ENCODE measurements at regions not wholly inside any gene's neighbourhood (a gene's known extent, or its start where the extent isn't known, plus 50 kb on each side); places are given as distances from the start of the nearest gene placed in this dataset.
A peak's percentile ranks its signal among the peaks of the same experiment; 100 is the strongest.

DNA sequence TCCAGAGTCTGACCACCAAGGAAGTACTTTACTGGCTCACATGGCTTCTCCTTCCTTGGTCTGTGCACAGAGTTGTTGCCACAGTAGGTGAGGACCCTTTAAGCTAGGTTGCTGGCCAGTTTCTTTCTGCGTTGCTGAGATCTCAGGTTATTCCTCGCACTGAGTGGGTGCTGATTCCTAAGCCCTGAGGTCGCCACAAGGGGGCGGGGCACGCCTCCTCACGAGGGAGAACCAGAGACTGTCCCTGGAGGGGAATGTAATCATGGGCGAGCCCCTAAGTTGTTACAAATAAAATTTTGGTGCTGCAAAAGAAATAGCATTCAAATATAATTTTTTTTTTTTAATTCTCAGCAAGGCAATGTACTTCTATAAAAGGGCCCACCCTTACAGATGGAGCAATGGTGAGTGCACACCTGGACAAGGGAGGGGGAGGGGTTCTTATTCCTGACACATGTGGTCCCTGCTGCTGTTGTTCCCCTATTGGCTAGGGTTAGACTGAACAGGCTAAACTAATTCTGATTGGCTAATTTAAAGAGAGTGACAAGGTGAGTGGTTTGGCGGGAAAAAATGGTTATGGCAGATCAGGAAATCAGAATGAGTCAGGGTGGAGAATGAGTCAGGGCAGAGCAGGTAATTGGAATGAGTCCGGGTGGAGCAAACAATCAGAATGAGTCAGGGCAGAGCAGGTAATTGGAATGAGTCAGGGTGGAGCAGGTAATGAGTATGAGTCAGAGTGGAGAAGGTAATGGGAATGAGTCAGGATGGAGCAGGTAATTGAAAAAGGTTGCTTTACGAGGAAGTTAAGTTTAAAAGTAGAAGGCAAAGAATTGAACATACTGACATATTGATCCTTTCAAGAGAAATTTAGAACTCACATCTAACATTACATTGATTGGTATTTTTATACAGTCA, 107.5 kb downstream of the VSIG4 start (continued):
- TF ChIP-seq ZNF354C (tag by site-specific recombination; IDR thresholded peaks at IDR 0.05; ENCODE audit: borderline replicate concordance, low read depth) (0 out of 2 replicates have a peak, but pooled peaks have one; percentile 8), ZNF501 (tag by site-specific recombination; IDR thresholded peaks at IDR 0.05) (no peak), KLF8 (tag by site-specific recombination; IDR thresholded peaks at IDR 0.05) (peak; percentile 78), PRDM1 (tag by site-specific recombination; IDR thresholded peaks at IDR 0.05) (peak; percentile 76; the same call in 1 of the 2 replicates), ZNF292 (tag by site-specific recombination; IDR thresholded peaks at IDR 0.05; ENCODE audit: borderline replicate concordance, low read depth) (no peak), ZNF350 (tag by site-specific recombination; IDR thresholded peaks at IDR 0.05) (no peak), ZNF571 (tag by site-specific recombination; IDR thresholded peaks at IDR 0.05) (no peak), ZNF585B (tag by site-specific recombination; IDR thresholded peaks at IDR 0.05) (no peak), SP2 (tag by site-specific recombination; IDR thresholded peaks at IDR 0.05) (no peak), ZNF510 (tag by site-specific recombination; IDR thresholded peaks at IDR 0.05; ENCODE audit: insufficient replicate concordance) (no peak), SP3 (tag by site-specific recombination; IDR thresholded peaks at IDR 0.05) (peak; percentile 63)
- TF ChIP-seq, protein P1, sequence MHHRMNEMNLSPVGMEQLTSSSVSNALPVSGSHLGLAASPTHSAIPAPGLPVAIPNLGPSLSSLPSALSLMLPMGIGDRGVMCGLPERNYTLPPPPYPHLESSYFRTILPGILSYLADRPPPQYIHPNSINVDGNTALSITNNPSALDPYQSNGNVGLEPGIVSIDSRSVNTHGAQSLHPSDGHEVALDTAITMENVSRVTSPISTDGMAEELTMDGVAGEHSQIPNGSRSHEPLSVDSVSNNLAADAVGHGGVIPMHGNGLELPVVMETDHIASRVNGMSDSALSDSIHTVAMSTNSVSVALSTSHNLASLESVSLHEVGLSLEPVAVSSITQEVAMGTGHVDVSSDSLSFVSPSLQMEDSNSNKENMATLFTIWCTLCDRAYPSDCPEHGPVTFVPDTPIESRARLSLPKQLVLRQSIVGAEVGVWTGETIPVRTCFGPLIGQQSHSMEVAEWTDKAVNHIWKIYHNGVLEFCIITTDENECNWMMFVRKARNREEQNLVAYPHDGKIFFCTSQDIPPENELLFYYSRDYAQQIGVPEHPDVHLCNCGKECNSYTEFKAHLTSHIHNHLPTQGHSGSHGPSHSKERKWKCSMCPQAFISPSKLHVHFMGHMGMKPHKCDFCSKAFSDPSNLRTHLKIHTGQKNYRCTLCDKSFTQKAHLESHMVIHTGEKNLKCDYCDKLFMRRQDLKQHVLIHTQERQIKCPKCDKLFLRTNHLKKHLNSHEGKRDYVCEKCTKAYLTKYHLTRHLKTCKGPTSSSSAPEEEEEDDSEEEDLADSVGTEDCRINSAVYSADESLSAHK (tag by site-specific recombination; IDR thresholded peaks at IDR 0.05): no peak
- TF ChIP-seq, protein P2, sequence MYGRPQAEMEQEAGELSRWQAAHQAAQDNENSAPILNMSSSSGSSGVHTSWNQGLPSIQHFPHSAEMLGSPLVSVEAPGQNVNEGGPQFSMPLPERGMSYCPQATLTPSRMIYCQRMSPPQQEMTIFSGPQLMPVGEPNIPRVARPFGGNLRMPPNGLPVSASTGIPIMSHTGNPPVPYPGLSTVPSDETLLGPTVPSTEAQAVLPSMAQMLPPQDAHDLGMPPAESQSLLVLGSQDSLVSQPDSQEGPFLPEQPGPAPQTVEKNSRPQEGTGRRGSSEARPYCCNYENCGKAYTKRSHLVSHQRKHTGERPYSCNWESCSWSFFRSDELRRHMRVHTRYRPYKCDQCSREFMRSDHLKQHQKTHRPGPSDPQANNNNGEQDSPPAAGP (tag by site-specific recombination; IDR thresholded peaks at IDR 0.05): peak; percentile 66
- TF ChIP-seq, protein P3, sequence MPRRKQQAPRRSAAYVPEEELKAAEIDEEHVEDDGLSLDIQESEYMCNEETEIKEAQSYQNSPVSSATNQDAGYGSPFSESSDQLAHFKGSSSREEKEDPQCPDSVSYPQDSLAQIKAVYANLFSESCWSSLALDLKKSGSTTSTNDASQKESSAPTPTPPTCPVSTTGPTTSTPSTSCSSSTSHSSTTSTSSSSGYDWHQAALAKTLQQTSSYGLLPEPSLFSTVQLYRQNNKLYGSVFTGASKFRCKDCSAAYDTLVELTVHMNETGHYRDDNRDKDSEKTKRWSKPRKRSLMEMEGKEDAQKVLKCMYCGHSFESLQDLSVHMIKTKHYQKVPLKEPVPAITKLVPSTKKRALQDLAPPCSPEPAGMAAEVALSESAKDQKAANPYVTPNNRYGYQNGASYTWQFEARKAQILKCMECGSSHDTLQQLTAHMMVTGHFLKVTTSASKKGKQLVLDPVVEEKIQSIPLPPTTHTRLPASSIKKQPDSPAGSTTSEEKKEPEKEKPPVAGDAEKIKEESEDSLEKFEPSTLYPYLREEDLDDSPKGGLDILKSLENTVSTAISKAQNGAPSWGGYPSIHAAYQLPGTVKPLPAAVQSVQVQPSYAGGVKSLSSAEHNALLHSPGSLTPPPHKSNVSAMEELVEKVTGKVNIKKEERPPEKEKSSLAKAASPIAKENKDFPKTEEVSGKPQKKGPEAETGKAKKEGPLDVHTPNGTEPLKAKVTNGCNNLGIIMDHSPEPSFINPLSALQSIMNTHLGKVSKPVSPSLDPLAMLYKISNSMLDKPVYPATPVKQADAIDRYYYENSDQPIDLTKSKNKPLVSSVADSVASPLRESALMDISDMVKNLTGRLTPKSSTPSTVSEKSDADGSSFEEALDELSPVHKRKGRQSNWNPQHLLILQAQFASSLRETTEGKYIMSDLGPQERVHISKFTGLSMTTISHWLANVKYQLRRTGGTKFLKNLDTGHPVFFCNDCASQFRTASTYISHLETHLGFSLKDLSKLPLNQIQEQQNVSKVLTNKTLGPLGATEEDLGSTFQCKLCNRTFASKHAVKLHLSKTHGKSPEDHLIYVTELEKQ (tag by site-specific recombination; IDR thresholded peaks at IDR 0.05; ENCODE audit: borderline replicate concordance): peak; percentile 76; the same call in 1 of the 2 replicates
- TF ChIP-seq, protein P4, sequence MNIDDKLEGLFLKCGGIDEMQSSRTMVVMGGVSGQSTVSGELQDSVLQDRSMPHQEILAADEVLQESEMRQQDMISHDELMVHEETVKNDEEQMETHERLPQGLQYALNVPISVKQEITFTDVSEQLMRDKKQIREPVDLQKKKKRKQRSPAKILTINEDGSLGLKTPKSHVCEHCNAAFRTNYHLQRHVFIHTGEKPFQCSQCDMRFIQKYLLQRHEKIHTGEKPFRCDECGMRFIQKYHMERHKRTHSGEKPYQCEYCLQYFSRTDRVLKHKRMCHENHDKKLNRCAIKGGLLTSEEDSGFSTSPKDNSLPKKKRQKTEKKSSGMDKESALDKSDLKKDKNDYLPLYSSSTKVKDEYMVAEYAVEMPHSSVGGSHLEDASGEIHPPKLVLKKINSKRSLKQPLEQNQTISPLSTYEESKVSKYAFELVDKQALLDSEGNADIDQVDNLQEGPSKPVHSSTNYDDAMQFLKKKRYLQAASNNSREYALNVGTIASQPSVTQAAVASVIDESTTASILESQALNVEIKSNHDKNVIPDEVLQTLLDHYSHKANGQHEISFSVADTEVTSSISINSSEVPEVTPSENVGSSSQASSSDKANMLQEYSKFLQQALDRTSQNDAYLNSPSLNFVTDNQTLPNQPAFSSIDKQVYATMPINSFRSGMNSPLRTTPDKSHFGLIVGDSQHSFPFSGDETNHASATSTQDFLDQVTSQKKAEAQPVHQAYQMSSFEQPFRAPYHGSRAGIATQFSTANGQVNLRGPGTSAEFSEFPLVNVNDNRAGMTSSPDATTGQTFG (tag by site-specific recombination; IDR thresholded peaks at IDR 0.05; ENCODE audit: borderline replicate concordance): peak; percentile 80; the same call in 1 of the 2 replicates
- TF ChIP-seq, protein P5, sequence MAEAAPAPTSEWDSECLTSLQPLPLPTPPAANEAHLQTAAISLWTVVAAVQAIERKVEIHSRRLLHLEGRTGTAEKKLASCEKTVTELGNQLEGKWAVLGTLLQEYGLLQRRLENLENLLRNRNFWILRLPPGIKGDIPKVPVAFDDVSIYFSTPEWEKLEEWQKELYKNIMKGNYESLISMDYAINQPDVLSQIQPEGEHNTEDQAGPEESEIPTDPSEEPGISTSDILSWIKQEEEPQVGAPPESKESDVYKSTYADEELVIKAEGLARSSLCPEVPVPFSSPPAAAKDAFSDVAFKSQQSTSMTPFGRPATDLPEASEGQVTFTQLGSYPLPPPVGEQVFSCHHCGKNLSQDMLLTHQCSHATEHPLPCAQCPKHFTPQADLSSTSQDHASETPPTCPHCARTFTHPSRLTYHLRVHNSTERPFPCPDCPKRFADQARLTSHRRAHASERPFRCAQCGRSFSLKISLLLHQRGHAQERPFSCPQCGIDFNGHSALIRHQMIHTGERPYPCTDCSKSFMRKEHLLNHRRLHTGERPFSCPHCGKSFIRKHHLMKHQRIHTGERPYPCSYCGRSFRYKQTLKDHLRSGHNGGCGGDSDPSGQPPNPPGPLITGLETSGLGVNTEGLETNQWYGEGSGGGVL (tag by site-specific recombination; IDR thresholded peaks at IDR 0.05): peak; percentile 52; the same call in 1 of the 2 replicates
- TF ChIP-seq, protein P6, sequence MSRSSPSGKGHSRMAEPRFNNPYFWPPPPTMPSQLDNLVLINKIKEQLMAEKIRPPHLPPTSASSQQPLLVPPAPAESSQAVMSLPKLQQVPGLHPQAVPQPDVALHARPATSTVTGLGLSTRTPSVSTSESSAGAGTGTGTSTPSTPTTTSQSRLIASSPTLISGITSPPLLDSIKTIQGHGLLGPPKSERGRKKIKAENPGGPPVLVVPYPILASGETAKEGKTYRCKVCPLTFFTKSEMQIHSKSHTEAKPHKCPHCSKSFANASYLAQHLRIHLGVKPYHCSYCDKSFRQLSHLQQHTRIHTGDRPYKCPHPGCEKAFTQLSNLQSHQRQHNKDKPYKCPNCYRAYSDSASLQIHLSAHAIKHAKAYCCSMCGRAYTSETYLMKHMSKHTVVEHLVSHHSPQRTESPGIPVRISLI (tag by site-specific recombination; IDR thresholded peaks at IDR 0.05): 0 out of 2 replicates have a peak, but pooled peaks have one; percentile 30
- TF ChIP-seq, protein P7, sequence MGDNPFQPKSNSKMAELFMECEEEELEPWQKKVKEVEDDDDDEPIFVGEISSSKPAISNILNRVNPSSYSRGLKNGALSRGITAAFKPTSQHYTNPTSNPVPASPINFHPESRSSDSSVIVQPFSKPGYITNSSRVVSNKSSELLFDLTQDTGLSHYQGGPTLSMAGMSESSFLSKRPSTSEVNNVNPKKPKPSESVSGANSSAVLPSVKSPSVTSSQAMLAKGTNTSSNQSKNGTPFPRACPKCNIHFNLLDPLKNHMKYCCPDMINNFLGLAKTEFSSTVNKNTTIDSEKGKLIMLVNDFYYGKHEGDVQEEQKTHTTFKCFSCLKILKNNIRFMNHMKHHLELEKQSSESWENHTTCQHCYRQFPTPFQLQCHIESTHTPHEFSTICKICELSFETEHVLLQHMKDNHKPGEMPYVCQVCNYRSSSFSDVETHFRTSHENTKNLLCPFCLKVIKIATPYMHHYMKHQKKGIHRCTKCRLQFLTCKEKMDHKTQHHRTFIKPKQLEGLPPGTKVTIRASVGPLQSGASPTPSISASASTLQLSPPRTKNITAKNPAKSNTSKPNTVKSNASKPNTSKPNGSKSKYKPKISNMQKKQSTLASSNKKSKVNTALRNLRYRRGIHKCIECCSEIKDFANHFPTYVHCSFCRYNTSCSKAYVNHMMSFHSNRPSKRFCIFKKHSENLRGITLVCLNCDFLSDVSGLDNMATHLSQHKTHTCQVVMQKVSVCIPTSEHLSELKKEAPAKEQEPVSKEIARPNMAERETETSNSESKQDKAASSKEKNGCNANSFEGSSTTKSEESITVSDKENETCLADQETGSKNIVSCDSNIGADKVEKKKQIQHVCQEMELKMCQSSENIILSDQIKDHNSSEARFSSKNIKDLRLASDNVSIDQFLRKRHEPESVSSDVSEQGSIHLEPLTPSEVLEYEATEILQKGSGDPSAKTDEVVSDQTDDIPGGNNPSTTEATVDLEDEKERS (tag by site-specific recombination; IDR thresholded peaks at IDR 0.05): 0 out of 2 replicates have a peak, but pooled peaks have one; percentile 30
